ENCODE measurements at regions not wholly inside any gene's neighbourhood (a gene's known extent, or its start where the extent isn't known, plus 50 kb on each side); places are given as distances from the start of the nearest gene placed in this dataset.
"Not testable (repeated sequence)": the region's sequence is repeated elsewhere in the genome, so short reads cannot be mapped to it uniquely, and the experiment has no call there.

DNA sequence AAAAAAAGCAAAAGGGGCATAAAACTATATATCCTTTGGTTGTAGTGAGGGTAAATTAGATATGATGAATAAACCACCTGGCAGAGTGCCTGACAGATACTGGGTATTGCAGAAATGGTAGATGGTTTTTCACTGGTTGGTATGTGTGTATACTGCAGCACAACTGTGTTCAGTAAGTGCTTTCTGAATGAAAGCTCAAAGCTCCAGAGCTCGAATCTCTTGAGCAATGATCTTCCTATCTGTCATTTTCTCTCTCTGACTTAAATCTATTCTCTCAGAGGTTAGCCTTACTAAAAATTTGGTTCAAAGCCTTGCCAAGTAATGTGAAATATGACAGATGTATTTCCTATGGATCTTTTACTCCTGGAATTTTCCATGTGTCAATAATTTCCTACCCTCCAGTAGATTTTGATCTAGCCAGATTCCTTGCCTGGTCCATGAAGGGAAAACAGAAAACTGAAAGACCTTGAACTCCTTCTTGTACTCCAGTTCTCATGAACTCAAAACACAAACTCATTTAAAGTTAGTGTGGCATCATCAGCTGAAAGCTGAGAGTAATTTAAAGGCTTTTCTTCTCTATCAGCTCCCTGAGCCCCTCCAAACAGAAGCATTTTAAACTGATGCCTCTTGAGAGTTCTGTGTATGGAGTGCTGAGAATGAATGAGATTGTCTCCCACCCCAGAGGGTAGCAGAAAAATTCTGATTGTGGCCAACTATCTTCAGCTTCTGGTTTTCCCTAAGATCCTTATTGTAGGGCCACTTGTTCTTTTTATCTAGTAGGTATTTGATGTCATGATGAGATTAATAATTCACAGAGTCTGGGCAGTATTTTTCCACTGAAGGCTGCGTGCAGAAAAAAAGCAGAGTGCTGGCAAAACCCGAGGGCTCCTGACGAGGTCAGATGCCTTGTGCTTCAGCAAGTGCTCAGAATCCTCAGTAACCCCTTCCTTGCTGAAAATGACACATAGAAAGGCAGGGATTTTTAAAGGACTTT is 363.4 kb upstream of the BOD1L1 start:
- TF ChIP-seq, protein P1, sequence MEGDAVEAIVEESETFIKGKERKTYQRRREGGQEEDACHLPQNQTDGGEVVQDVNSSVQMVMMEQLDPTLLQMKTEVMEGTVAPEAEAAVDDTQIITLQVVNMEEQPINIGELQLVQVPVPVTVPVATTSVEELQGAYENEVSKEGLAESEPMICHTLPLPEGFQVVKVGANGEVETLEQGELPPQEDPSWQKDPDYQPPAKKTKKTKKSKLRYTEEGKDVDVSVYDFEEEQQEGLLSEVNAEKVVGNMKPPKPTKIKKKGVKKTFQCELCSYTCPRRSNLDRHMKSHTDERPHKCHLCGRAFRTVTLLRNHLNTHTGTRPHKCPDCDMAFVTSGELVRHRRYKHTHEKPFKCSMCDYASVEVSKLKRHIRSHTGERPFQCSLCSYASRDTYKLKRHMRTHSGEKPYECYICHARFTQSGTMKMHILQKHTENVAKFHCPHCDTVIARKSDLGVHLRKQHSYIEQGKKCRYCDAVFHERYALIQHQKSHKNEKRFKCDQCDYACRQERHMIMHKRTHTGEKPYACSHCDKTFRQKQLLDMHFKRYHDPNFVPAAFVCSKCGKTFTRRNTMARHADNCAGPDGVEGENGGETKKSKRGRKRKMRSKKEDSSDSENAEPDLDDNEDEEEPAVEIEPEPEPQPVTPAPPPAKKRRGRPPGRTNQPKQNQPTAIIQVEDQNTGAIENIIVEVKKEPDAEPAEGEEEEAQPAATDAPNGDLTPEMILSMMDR (IDR thresholded peaks at IDR 0.05; ENCODE audit: insufficient read depth, low read depth, low read length, missing control alignments), result no peak
- no peak for DNase-seq (ENCODE audit: low read depth)
- H3K4me3 ChIP-seq (ENCODE audit: low read depth, low read length), result no peak overlapping the region

DNA sequence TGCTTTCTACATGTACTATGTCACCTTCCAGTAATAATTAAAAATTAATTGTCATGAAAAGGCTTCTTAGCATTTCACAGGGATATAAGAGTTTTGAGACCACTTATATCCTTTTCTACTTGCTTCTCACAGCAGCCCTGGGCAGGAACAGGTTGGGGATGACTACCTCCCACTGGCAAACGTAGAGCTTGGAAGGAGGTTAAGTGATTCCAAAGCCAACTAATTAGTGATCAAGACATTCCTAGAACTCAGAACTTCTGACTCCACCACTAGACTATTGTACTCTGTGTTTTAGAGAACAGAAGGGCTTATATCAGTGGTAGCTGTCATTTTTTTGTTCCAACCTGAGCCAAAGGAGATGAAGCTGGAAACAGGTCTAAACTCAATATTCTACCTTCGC is 364.5 kb upstream of the BOD1L1 start:
- no peak for DNase-seq (ENCODE audit: low read depth)
- no peak overlapping the region for H3K4me3 ChIP-seq (ENCODE audit: low read depth, low read length)
- TF ChIP-seq, protein P1 (IDR thresholded peaks at IDR 0.05; ENCODE audit: insufficient read depth, low read depth, low read length, missing control alignments), result no peak

DNA sequence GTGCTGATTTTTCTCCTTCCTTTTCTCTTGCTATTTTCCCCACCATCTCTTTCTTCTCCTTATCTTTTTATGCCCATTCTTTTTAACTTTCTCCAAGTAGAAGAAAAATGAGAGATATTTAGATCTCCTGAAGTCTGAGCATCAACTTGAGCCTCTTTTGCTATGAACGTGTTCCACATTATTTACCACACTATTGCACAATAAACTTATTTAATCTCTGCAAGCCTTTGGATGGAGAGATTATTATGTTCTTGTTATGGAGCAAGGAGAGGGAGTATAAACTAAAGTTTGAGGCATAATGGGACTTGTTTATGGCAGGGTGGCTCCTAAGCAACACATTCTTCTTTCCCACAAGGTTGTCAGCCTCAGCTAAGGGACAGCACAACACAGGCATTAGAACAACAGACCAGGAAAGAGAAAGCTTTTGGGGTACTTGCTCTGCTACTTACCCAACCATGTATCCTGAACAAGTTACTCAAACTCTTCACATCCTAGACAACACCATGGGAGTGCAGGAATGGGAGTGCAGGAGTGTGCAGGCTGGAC is 365.5 kb upstream of the BOD1L1 start:
- H3K4me3 ChIP-seq (ENCODE audit: low read depth, low read length), result no peak overlapping the region
- DNase-seq (ENCODE audit: low read depth), result no peak
- TF ChIP-seq, protein P1 (IDR thresholded peaks at IDR 0.05; ENCODE audit: insufficient read depth, low read depth, low read length, missing control alignments), result no peak

DNA sequence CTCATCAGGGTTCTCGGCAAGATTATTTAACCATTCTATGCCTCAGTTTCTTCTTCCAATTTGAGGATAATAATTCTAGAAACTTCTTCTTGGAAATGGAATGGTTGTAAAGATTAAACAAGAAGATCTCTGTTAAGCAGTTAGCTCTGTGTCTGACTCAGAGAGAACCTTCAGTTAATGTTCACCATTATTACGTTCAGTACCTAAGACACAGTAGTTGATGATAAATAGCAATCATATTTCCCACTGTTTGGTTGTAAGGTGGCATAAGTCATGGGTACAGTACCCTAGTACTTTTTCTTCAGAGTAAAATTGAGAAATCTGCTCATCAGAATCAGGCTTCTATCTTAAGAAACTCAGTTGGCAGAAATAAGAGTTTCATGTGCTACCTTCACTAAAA is 366.5 kb upstream of the BOD1L1 start:
- no peak overlapping the region for H3K4me3 ChIP-seq (ENCODE audit: low read depth, low read length)
- TF ChIP-seq, protein P1 (IDR thresholded peaks at IDR 0.05; ENCODE audit: insufficient read depth, low read depth, low read length, missing control alignments), result no peak
- no peak for DNase-seq (ENCODE audit: low read depth)

DNA sequence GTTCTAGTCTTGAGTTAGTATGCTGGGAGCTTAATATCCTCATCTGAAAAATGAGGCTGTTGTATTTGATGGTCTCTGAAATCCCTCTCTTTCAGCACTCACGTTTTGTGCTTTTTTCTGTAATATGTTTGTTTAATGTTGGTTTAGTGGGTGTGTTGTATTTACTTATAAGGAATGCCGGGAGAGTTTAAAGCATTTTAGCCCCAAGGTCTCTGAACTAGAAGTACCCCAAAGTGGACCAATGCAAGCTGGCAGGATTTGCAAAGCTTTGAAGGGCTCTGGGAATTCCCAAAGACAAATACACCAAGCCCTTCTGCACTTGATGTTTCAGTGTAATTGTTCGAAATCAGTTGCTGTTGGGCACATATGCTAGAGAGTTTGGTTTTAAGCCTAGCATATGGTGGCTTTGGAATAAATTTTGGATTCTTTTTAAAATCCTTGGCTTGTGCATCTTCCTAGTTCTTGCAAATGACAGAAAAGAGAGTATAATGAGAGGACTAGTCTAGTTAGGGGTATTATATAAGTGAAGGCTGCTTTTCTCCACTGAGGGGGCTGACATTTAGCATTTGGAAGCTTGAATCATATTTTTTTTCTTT is 371.4 kb upstream of the BOD1L1 start:
- TF ChIP-seq, protein P1 (IDR thresholded peaks at IDR 0.05; ENCODE audit: insufficient read depth, low read depth, low read length, missing control alignments), result no peak
- DNase-seq (ENCODE audit: low read depth), result no peak

DNA sequence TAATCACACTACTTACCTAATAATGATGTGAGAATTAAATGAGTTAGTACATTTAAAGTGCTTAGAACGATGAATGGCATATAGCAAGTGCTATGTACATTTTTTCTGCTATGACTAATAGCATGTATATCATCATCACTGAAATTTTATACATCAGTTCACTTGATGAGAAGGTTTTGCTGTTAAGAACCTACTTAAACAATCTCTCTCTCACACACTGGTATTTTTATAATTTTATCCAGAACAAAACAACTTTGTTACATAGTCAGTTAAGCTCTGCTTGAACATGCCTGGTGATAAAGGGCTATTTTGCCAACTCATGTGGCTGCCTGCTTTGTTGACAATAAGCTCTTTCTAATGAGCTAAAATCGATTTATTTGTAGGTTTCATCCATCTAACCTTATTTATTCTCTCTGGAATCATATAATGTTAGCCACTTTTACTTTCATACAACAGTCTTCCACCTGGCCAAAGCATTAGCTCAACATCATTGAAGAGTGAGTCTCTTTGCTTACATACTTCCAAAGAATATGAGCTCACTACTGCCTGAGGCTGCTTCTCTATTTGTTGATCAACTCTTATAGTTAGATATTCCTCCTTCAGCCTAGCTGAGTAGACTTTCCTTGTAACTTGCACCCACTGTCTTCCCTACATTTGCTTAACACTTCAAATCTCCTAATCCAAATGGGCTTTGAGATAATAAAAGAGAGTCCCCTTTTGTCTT is 372.7 kb upstream of the BOD1L1 start:
- no peak overlapping the region for H3K4me3 ChIP-seq (ENCODE audit: low read depth, low read length)
- TF ChIP-seq, protein P1 (IDR thresholded peaks at IDR 0.05; ENCODE audit: insufficient read depth, low read depth, low read length, missing control alignments), result no peak
- DNase-seq (ENCODE audit: low read depth), result no peak

More for the DNA sequence above, 371.4 kb upstream of the BOD1L1 start:
- H3K4me3 ChIP-seq (ENCODE audit: low read depth, low read length), result no peak overlapping the region

DNA sequence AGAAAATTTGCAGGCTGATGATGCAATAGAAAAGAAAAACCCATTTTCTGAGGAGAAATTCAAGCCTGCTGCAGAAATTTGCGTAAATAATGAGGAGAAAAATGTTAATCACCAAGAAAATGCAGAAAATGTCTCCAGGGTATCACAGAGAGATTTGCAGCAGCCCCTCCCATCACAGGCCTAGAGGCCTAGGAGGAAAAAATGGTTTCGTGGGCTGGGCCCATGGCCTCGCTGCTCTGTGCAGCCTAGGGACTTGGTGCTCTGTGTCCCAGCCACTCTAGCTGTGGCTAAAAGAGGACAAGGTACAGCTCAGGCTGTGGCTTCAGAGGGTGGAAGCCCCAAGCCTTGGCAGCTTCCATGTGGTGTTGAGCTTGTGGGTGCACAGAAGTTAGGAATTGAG is 374.8 kb upstream of the BOD1L1 start:
- H3K4me3 ChIP-seq (ENCODE audit: low read depth, low read length); DNase-seq (ENCODE audit: low read depth): not testable (repeated sequence)

Data from GM12865 (cell line).